Body of pancreas (tissue), 4 donors: ENCODE measurements at regions not wholly inside any gene's neighbourhood (a gene's known extent, or its start where the extent isn't known, plus 50 kb on each side); places are given as distances from the start of the nearest gene placed in this dataset.

Experiments
- ATAC-seq: fragments of 150-250 bp; one replicate; pipeline ENCODE4 v1.9.1; 2016
- DNase-seq, 4 donors: peaks; one replicate each; pipeline ENCODE4 v3.0.0-alpha.2; 2019
- H3K27ac ChIP-seq, 4 donors: fragments of 200-600 bp; sonication (generic); 1 replicate in 3 of 4; 2 replicates in 1 of 4; pipeline versions ENCODE4 v1.5.1 to v1.6.1; 2016 to 2019; ENCODE audit warnings: mild to moderate bottlenecking in 1 of 4, mixed read lengths in 1 of 4, moderate library complexity in 1 of 4
- H3K27me3 ChIP-seq, 2 donors: fragments of 200-600 bp; sonication (generic); one replicate each; pipeline ENCODE4 v1.6.0; 2016; ENCODE audit warnings: mild to moderate bottlenecking in 1 of 2
- H3K36me3 ChIP-seq, 2 donors: fragments of 200-600 bp; sonication (generic); replicated peaks in 1 of 2; 2 replicates each; pipeline ENCODE4 v1.5.1; 2016; ENCODE audit warnings: low read depth in 2 of 2; ENCODE audit not compliant: insufficient read depth in 1 of 2
- H3K4me1 ChIP-seq: fragments of 200-600 bp; sonication (generic); one replicate; pipeline ENCODE4 v1.6.0; 2016
- H3K4me3 ChIP-seq, 2 donors: fragments of 200-600 bp; sonication (generic); 1 replicate in 1 of 2; 2 replicates in 1 of 2; pipeline ENCODE4 v1.5.1; 2016 to 2019
- H3K9me3 ChIP-seq, 3 donors: fragments of 200-600 bp; sonication (generic); 1 replicate in 2 of 3; 2 replicates in 1 of 3; pipeline ENCODE4 v1.5.1; 2016
- POLR2A ChIP-seq, 3 donors: fragments of 450-650 bp; IDR thresholded peaks; one replicate each; pipeline ENCODE4 v1.6.1; 2016; ENCODE audit warnings: antibody characterized with exemption in 3 of 3, mild to moderate bottlenecking in 2 of 3
- WGBS, 2 donors: methylation state at CpG; one replicate each; pipeline ENCODE4 v1.1.5; 2017; 5-methylcytosine and 5-hydroxymethylcytosine counted together
- intact Hi-C: fragments of 100-400 bp; cut with DNase I; formaldehyde crosslinking; loops from one replicate; pipeline ENCODE4 v1.15.1; 2023
- TF ChIP-seq, protein P1 (sequence below), 7 experiments: fragments of 450-650 bp in 4 of 7; fragments of 200-600 bp in 3 of 7; sonication (generic) in 3 of 7; IDR thresholded peaks; one replicate each; pipeline ENCODE4 v1.5.1; 2016 to 2019; ENCODE audit warnings: antibody characterized with exemption in 7 of 7

DNA sequence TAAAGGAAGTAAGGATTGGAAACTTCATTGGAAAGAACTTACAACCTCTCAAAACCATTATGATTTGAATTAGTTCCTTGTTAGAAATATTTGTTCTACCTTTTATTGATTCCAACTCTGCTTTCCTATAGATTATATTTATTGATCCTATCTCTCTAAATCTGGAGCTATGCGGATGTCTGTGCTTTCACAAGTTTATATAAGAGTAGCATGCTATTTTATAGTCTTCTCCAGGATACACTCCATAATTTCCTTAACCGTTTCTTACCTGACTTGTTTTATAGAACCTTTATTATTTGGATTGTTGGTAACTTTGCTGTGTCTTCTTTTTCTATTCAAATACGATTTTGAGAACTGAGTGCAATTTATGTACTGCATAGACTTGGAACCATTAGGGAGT is 668.1 kb downstream of the RAPGEF2 start:
- WGBS, 2 donors, result 38 to 55% methylated on average over 3 of the region's 3 CpGs
- Histone ChIP-seq H3K27me3 (no peaks in the 10 kb centered on the region), H3K4me3 (no peak overlapping the region), H3K27ac (no peak overlapping the region), H3K9me3 (no peaks in the 10 kb centered on the region), H3K4me1 (no peaks in the 10 kb centered on the region), H3K36me3 (no peaks in the 10 kb centered on the region)
- no peak for DNase-seq
- TF ChIP-seq, protein P1, sequence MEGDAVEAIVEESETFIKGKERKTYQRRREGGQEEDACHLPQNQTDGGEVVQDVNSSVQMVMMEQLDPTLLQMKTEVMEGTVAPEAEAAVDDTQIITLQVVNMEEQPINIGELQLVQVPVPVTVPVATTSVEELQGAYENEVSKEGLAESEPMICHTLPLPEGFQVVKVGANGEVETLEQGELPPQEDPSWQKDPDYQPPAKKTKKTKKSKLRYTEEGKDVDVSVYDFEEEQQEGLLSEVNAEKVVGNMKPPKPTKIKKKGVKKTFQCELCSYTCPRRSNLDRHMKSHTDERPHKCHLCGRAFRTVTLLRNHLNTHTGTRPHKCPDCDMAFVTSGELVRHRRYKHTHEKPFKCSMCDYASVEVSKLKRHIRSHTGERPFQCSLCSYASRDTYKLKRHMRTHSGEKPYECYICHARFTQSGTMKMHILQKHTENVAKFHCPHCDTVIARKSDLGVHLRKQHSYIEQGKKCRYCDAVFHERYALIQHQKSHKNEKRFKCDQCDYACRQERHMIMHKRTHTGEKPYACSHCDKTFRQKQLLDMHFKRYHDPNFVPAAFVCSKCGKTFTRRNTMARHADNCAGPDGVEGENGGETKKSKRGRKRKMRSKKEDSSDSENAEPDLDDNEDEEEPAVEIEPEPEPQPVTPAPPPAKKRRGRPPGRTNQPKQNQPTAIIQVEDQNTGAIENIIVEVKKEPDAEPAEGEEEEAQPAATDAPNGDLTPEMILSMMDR (IDR thresholded peaks at IDR 0.05), result no peak
- no peak for TF ChIP-seq POLR2A (IDR thresholded peaks at IDR 0.05)
- ATAC-seq, result no peak
- intact Hi-C loops, result no loop called here

GRCh38 chr4:159776961-159777360 is 674.1 kb downstream of the RAPGEF2 start:
- no peaks in the 10 kb centered on the region for H3K27me3 ChIP-seq
- H3K36me3 ChIP-seq, result no peaks in the 10 kb centered on the region
- no peak overlapping the region for H3K4me3 ChIP-seq
- intact Hi-C loops, result no loop called here
- H3K27ac ChIP-seq, result no peak overlapping the region
- no peaks in the 10 kb centered on the region for H3K9me3 ChIP-seq
- DNase-seq (no peak), ATAC-seq (no peak)
- H3K4me1 ChIP-seq, result no peaks in the 10 kb centered on the region
- TF ChIP-seq POLR2A (IDR thresholded peaks at IDR 0.05), result no peak
- TF ChIP-seq, protein P1 (IDR thresholded peaks at IDR 0.05), result no peak
- 77 to 90% methylated on average over 2 of the region's 2 CpGs for WGBS, 2 donors

DNA sequence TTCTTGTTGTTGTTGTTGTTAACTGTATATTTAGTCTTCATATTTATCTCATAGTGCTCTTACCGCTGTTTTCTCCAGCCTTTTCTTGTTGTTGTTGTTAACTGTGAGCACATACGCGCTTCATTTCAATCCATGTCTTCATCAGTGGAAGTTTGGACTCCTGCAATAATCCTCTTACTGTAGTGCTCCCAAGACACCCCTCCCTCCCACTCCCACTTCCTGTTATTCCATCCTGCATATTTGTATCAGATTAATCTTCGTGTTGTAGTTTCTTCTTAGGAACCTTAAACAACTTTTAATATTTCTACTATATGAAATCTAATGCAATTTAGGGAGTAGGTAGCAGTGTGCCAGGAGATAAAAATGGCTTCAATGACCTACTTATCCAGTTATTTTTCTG is 674.8 kb downstream of the RAPGEF2 start:
- ATAC-seq (no peak), DNase-seq (no peak)
- no peak overlapping the region for H3K27ac ChIP-seq
- H3K4me1 ChIP-seq, result no peaks in the 10 kb centered on the region
- H3K36me3 ChIP-seq, result no peaks in the 10 kb centered on the region
- TF ChIP-seq POLR2A (IDR thresholded peaks at IDR 0.05), result no peak
- TF ChIP-seq, protein P1 (IDR thresholded peaks at IDR 0.05), result no peak
- no peaks in the 10 kb centered on the region for H3K27me3 ChIP-seq
- intact Hi-C loops, result no loop called here
- no peak overlapping the region for H3K4me3 ChIP-seq
- H3K9me3 ChIP-seq, result no peaks in the 10 kb centered on the region
- WGBS, 2 donors, result 82% methylated on average over 4 of the region's 4 CpGs

DNA sequence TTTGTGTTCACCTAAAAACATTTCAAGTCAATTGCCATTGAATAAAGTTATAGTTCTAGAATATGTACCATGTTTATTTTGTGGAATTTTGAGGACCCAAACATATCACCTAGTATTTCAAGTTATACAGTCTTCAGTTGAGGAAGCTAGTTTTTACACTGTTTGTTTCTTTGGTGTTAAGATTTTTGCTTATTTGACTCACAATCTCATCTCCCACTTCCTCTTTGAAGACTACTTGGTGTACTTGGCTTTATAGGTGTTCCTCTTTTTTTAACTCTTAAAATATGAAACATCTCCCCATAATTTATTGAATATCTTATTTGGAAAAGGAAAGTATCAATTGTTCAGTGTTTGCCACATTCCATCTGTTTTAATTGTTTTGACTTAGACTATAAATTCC is 675.4 kb downstream of the RAPGEF2 start:
- intact Hi-C loops, result no loop called here
- no peaks in the 10 kb centered on the region for H3K36me3 ChIP-seq

DNA sequence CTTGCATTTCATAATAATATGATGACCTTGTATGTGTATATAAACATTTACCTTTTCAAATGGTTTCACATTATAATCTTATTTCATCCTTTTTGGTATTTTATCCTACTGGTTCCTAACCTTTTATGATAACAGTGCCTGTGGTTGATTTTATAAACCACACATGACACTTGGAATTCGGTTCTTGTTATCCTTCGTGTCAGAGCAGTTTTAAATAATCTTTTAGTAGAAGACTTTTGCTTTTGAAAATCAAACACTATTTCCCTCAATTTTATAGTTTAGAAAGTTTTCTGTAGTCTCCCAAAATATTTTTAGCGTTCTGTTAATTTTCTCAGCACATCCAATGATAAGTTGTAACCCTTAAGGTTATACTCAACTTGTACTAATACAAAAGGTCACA is 676.8 kb downstream of the RAPGEF2 start:
- H3K9me3 ChIP-seq, result no peaks in the 10 kb centered on the region
- TF ChIP-seq, protein P1 (IDR thresholded peaks at IDR 0.05), result no peak
- no peak for TF ChIP-seq POLR2A (IDR thresholded peaks at IDR 0.05)
- no peak for ATAC-seq
- H3K27me3 ChIP-seq, result no peaks in the 10 kb centered on the region
- no peaks in the 10 kb centered on the region for H3K4me1 ChIP-seq
- no peaks in the 10 kb centered on the region for H3K36me3 ChIP-seq
- intact Hi-C loops, result no loop called here
- no peak for DNase-seq
- no peak overlapping the region for H3K4me3 ChIP-seq
- H3K27ac ChIP-seq, result no peak overlapping the region
- WGBS, 2 donors, result 64 to 71% methylated on average over 3 of the region's 3 CpGs

More for the DNA sequence above, 675.4 kb downstream of the RAPGEF2 start:
- TF ChIP-seq, protein P1 (IDR thresholded peaks at IDR 0.05), result no peak
- no peak for TF ChIP-seq POLR2A (IDR thresholded peaks at IDR 0.05)
- no peaks in the 10 kb centered on the region for H3K4me1 ChIP-seq
- no peaks in the 10 kb centered on the region for H3K27me3 ChIP-seq
- H3K27ac ChIP-seq, result no peak overlapping the region
- ATAC-seq, result no peak
- no peak for DNase-seq
- no peak overlapping the region for H3K4me3 ChIP-seq
- H3K9me3 ChIP-seq, result no peaks in the 10 kb centered on the region
